H9 (cell line): ENCODE measurements at regions not wholly inside any gene's neighbourhood (a gene's known extent, or its start where the extent isn't known, plus 50 kb on each side); places are given as distances from the start of the nearest gene placed in this dataset.

ENCODE experiments used
- DNase-seq: peaks from one replicate; pipeline ENCODE4 v3.0.0-alpha.2; 2017
- H2AFZ ChIP-seq: one replicate; pipeline ENCODE4 v1.6.1; 2013; ENCODE audit warnings: mild to moderate bottlenecking, low read length, control low read depth, moderate library complexity
- H2AK5ac ChIP-seq: 2 replicates; pipeline ENCODE4 v1.6.1; 2013; ENCODE audit warnings: low read length, control low read depth, mixed read lengths; ENCODE audit not compliant: insufficient read length
- H2BK120ac ChIP-seq: one replicate; pipeline ENCODE4 v1.6.1; 2013; ENCODE audit warnings: low read depth, mild to moderate bottlenecking, low read length, control low read depth, inconsistent platforms; ENCODE audit not compliant: poor library complexity, severe bottlenecking
- H2BK12ac ChIP-seq: 2 replicates; pipeline ENCODE4 v1.6.1; 2013; ENCODE audit warnings: low read length, control low read depth, mixed read lengths, low read depth; ENCODE audit not compliant: insufficient read length
- H2BK15ac ChIP-seq: 2 replicates; pipeline ENCODE4 v1.6.1; 2013; ENCODE audit warnings: low read depth, low read length, control low read depth
- H2BK20ac ChIP-seq: one replicate; pipeline ENCODE4 v1.6.1; 2013; ENCODE audit warnings: low read depth, mild to moderate bottlenecking, low read length, control low read depth, inconsistent platforms; ENCODE audit not compliant: poor library complexity, severe bottlenecking
- H2BK5ac ChIP-seq: 2 replicates; pipeline ENCODE4 v1.6.1; 2013; ENCODE audit warnings: low read length, control low read depth, mixed read lengths; ENCODE audit not compliant: insufficient read length
- H3K14ac ChIP-seq: 2 replicates; pipeline ENCODE4 v1.6.1; 2013; ENCODE audit warnings: low read length, control low read depth; ENCODE audit not compliant: insufficient read depth
- H3K18ac ChIP-seq: 2 replicates; pipeline ENCODE4 v1.6.1; 2013; ENCODE audit warnings: low read depth, mild to moderate bottlenecking, mixed read lengths, low read length, control low read depth; ENCODE audit not compliant: insufficient read length
- H3K23ac ChIP-seq: 2 replicates; pipeline ENCODE4 v1.6.1; 2013; ENCODE audit warnings: low read length, control low read depth, mixed read lengths, low read depth; ENCODE audit not compliant: insufficient read length
- H3K23me2 ChIP-seq: 2 replicates; pipeline ENCODE4 v1.6.1; 2013; ENCODE audit warnings: low read depth, mild to moderate bottlenecking, mixed read lengths, low read length, control low read depth; ENCODE audit not compliant: insufficient read length, poor library complexity, severe bottlenecking
- H3K27ac ChIP-seq: 2 replicates; pipeline ENCODE4 v1.5.1; 2013; ENCODE audit warnings: low read length, control low read depth, mixed read lengths, low read depth; ENCODE audit not compliant: insufficient read length
- H3K27me3 ChIP-seq: 2 replicates; pipeline ENCODE4 v1.6.1; 2013; ENCODE audit warnings: low read length, control low read depth, inconsistent platforms; ENCODE audit not compliant: insufficient read depth
- H3K4ac ChIP-seq: 2 replicates; pipeline ENCODE4 v1.6.1; 2013; ENCODE audit warnings: low read depth, mild to moderate bottlenecking, control low read depth, inconsistent platforms, low read length, moderate library complexity
- H3K4me1 ChIP-seq: 2 replicates; pipeline ENCODE4 v1.6.1; 2013; ENCODE audit warnings: low read length, control low read depth, inconsistent platforms; ENCODE audit not compliant: insufficient read depth
- H3K4me2 ChIP-seq: 2 replicates; pipeline ENCODE4 v1.6.1; 2013; ENCODE audit warnings: low read length, control low read depth, mixed read lengths; ENCODE audit not compliant: insufficient read length, insufficient read depth
- H3K56ac ChIP-seq: 2 replicates; pipeline ENCODE4 v1.6.1; 2013; ENCODE audit warnings: low read depth, mild to moderate bottlenecking, mixed read lengths, low read length, control low read depth; ENCODE audit not compliant: insufficient read length
- H3K79me1 ChIP-seq: 2 replicates; pipeline ENCODE4 v1.6.1; 2013; ENCODE audit warnings: low read depth, mild to moderate bottlenecking, moderate library complexity, low read length, control low read depth, inconsistent platforms; ENCODE audit not compliant: insufficient read depth, poor library complexity, severe bottlenecking
- H3K79me2 ChIP-seq: 2 replicates; pipeline ENCODE4 v1.6.1; 2013; ENCODE audit warnings: low read length, control low read depth, inconsistent platforms; ENCODE audit not compliant: insufficient read depth
- H3K9ac ChIP-seq: 2 replicates; pipeline ENCODE4 v1.6.1; 2013; ENCODE audit warnings: low read length, control low read depth, mixed read lengths; ENCODE audit not compliant: insufficient read length; ENCODE audit errors: extremely low read depth
- H3K9me3 ChIP-seq: one replicate; pipeline ENCODE4 v1.6.1; 2013; ENCODE audit warnings: low read depth, low read length, inconsistent platforms; ENCODE audit not compliant: control insufficient read depth
- H3T11ph ChIP-seq: one replicate; pipeline ENCODE4 v1.6.1; 2013; ENCODE audit warnings: mild to moderate bottlenecking, low read length, control low read depth, inconsistent platforms
- H4K20me1 ChIP-seq: one replicate; pipeline ENCODE4 v1.6.1; 2013; ENCODE audit not compliant: control insufficient read depth, insufficient read length, insufficient read depth
- H4K5ac ChIP-seq: 2 replicates; pipeline ENCODE4 v1.6.1; 2013; ENCODE audit warnings: low read depth, mild to moderate bottlenecking, mixed read lengths, low read length, control low read depth; ENCODE audit not compliant: insufficient read length
- H4K8ac ChIP-seq: replicated peaks from 2 replicates; pipeline ENCODE4 v1.6.1; 2013; ENCODE audit warnings: low read length, control low read depth, mixed read lengths, low read depth; ENCODE audit not compliant: insufficient read length
- H4K91ac ChIP-seq: 2 replicates; pipeline ENCODE4 v1.6.1; 2013; ENCODE audit warnings: low read depth, mild to moderate bottlenecking, moderate library complexity, mixed read lengths, low read length, control low read depth; ENCODE audit not compliant: insufficient read length
- H3K27ac Mint-ChIP-seq, 3 experiments: 2 replicates in 2 of 3; 3 replicates in 1 of 3; pipeline ENCODE4 v1.8.0; 2020 to 2021; ENCODE audit warnings: mixed read lengths in 3 of 3, mild to moderate bottlenecking in 1 of 3, moderate library complexity in 1 of 3
- H3K27me3 Mint-ChIP-seq: 2 replicates; pipeline ENCODE4 v1.8.0; 2021; ENCODE audit warnings: low read depth, mild to moderate bottlenecking, moderate library complexity, mixed read lengths
- H3K36me3 Mint-ChIP-seq, 3 experiments: 2 replicates in 2 of 3; 3 replicates in 1 of 3; pipeline ENCODE4 v1.8.0; 2020 to 2021; ENCODE audit warnings: low read depth in 3 of 3, mixed read lengths in 3 of 3; ENCODE audit not compliant: insufficient read depth in 1 of 3
- H3K4me1 Mint-ChIP-seq, 2 experiments: 2 replicates each; pipeline ENCODE4 v1.8.0; 2020; ENCODE audit warnings: mixed read lengths in 2 of 2
- H3K4me3 Mint-ChIP-seq, 2 experiments: 2 replicates in 1 of 2; 3 replicates in 1 of 2; pipeline ENCODE4 v1.8.0; 2020 to 2021; ENCODE audit warnings: mild to moderate bottlenecking in 2 of 2, mixed read lengths in 2 of 2, moderate library complexity in 1 of 2
- H3K9me3 Mint-ChIP-seq, 2 experiments: 2 replicates in 1 of 2; 3 replicates in 1 of 2; pipeline ENCODE4 v1.8.0; 2020; ENCODE audit warnings: mild to moderate bottlenecking in 2 of 2, mixed read lengths in 2 of 2, moderate library complexity in 1 of 2
- CTCF ChIP-seq: fragments of 200-600 bp; sonication (generic); conservative IDR thresholded peaks from 3 replicates; pipeline ENCODE4 v1.8.0; 2021; ENCODE audit warnings: antibody characterized with exemption, mild to moderate bottlenecking
- WGBS: extraction: QIAGEN DNeasy Blood & Tissue Kit; methylation state at CpG from one replicate; pipeline ENCODE4 v1.1.7; 2013; ENCODE audit warnings: missing lambda C conversion rate, low lambda C conversion rate, mixed read lengths; ENCODE audit not compliant: insufficient read length; ENCODE audit errors: extremely low coverage; 5-methylcytosine and 5-hydroxymethylcytosine counted together

DNA sequence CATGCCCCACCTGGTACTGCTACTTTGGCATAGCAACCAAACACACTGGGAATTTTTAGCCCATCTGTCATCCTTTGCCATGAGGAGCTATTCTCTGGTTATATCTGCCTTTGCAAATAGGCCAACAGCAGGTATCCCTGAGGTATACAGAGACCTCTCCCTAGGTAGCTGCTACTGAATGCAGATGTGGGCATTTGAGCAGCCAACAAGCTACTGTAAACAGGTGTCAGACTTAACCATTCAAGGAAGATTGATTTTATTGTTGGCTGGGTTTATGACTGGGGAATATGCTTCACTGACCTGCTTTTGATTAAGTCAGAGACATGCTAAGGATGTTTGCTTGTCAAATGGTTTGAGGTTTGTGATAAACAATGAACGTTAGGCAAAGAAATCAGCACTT is 183.2 kb downstream of the OXSM start:
- no CpG with 5 or more reads among the region's 1 CpG for WGBS
- no peak overlapping the region for H3T11ph ChIP-seq
- H2AFZ ChIP-seq: no peak overlapping the region
- no peak overlapping the region for H3K4ac ChIP-seq
- no peak overlapping the region for H2BK5ac ChIP-seq
- H3K56ac ChIP-seq: no peak overlapping the region
- no peak overlapping the region for H3K9ac ChIP-seq
- H4K8ac ChIP-seq: no peak overlapping the region
- no peak overlapping the region for H2BK120ac ChIP-seq
- H3K27ac ChIP-seq: no peak overlapping the region
- H3K79me1 ChIP-seq: no peaks in the 10 kb centered on the region
- H4K91ac ChIP-seq: no peak overlapping the region
- H3K9me3 ChIP-seq: no peaks in the 10 kb centered on the region
- H3K23me2 ChIP-seq: no peaks in the 10 kb centered on the region
- Mint-ChIP-seq H3K4me3 (no peak overlapping the region), H3K4me1 (peaks cover 6 to 7% of the 10 kb centered on the region in 2 experiments), H3K36me3 (no peaks in the 10 kb centered on the region; a peak in 1 of 7 replicates), H3K9me3 (peaks cover 0 to 3% of the 10 kb centered on the region in 2 experiments; a peak in 4 of 5 replicates), H3K27ac (peak overlapping the region in 1 of 3 experiments; percentile 5; a peak in 1 of 7 replicates), H3K27me3 (no peaks in the 10 kb centered on the region)
- H4K20me1 ChIP-seq: no peaks in the 10 kb centered on the region
- no peak for TF ChIP-seq CTCF
- no peak overlapping the region for H3K14ac ChIP-seq
- no peaks in the 10 kb centered on the region for H3K79me2 ChIP-seq
- no peak overlapping the region for H3K18ac ChIP-seq
- H4K5ac ChIP-seq: no peak overlapping the region
- H3K23ac ChIP-seq: no peak overlapping the region
- no peak overlapping the region for H2AK5ac ChIP-seq
- H3K27me3 ChIP-seq: no peaks in the 10 kb centered on the region
- no peak overlapping the region for H2BK12ac ChIP-seq
- no peak overlapping the region for H2BK20ac ChIP-seq
- H3K4me2 ChIP-seq: no peak overlapping the region
- H2BK15ac ChIP-seq: no peak overlapping the region
- DNase-seq: no peak
- no peaks in the 10 kb centered on the region for H3K4me1 ChIP-seq
